ENCODE measurements at regions not wholly inside any gene's neighbourhood (a gene's known extent, or its start where the extent isn't known, plus 50 kb on each side); places are given as distances from the start of the nearest gene placed in this dataset.
"Not testable (repeated sequence)": the region's sequence is repeated elsewhere in the genome, so short reads cannot be mapped to it uniquely, and the experiment has no call there.

DNA sequence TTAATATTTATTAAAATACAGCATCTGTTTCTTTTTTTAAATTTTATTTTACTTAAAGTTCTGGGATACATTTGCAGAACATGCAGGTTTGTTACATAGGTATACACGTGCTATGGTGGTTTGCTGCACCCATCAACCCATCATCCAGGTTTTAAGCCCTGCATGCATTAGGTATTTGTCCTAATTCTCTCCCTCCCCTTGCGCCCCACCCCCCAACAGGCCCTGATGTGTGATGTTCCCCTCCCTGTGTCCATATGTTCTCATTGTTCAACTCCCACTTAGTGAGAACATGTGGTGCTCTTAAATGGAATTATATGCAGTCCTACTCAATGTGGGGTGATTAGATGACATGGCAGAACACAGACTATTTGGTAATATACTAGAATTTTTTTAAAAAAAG is 1147.7 kb upstream of the ALCAM start:
- TF ChIP-seq POLR2AphosphoS5 (IDR thresholded peaks at IDR 0.05; ENCODE audit: low read depth, low read length); EZH2 (IDR thresholded peaks at IDR 0.05; ENCODE audit: low read depth, low read length, severe bottlenecking); ASH2L (IDR thresholded peaks at IDR 0.05; ENCODE audit: low read length); CHD2 (IDR thresholded peaks at IDR 0.05; ENCODE audit: low read length); SIN3A (conservative IDR thresholded peaks at IDR 0.05 in 1 of 2, IDR thresholded peaks at IDR 0.05 in 1 of 2; ENCODE audit: low read depth in 1 of 2, low read length in 2 of 2); SP4 (IDR thresholded peaks at IDR 0.05; ENCODE audit: low read length); KDM1A (IDR thresholded peaks at IDR 0.05; ENCODE audit: borderline replicate concordance, low read length); TAF1 (IDR thresholded peaks at IDR 0.05; ENCODE audit: low read depth, low read length); NRF1 (IDR thresholded peaks at IDR 0.05; ENCODE audit: low read depth, low read length); RAD21 (IDR thresholded peaks at IDR 0.05 in 1 of 2, conservative IDR thresholded peaks at IDR 0.05 in 1 of 2; ENCODE audit: low read depth in 2 of 2, low read length in 2 of 2); RNF2 (IDR thresholded peaks at IDR 0.05; ENCODE audit: borderline replicate concordance, low read depth, low read length, missing control alignments, poor library complexity, severe bottlenecking); KDM5A (IDR thresholded peaks at IDR 0.05; ENCODE audit: low read length): not testable (repeated sequence)
- TF ChIP-seq, protein P1, sequence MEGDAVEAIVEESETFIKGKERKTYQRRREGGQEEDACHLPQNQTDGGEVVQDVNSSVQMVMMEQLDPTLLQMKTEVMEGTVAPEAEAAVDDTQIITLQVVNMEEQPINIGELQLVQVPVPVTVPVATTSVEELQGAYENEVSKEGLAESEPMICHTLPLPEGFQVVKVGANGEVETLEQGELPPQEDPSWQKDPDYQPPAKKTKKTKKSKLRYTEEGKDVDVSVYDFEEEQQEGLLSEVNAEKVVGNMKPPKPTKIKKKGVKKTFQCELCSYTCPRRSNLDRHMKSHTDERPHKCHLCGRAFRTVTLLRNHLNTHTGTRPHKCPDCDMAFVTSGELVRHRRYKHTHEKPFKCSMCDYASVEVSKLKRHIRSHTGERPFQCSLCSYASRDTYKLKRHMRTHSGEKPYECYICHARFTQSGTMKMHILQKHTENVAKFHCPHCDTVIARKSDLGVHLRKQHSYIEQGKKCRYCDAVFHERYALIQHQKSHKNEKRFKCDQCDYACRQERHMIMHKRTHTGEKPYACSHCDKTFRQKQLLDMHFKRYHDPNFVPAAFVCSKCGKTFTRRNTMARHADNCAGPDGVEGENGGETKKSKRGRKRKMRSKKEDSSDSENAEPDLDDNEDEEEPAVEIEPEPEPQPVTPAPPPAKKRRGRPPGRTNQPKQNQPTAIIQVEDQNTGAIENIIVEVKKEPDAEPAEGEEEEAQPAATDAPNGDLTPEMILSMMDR (IDR thresholded peaks at IDR 0.05; ENCODE audit: control extremely low read depth in 1 of 3, insufficient read depth in 1 of 3, low read depth in 1 of 3, low read length in 3 of 3), result not testable (repeated sequence)
- TF ChIP-seq, protein P2, sequence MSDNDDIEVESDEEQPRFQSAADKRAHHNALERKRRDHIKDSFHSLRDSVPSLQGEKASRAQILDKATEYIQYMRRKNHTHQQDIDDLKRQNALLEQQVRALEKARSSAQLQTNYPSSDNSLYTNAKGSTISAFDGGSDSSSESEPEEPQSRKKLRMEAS (IDR thresholded peaks at IDR 0.05), result not testable (repeated sequence)
